Mesenchymal stem cell (in vitro differentiated cells and primary cell): ENCODE measurements at regions not wholly inside any gene's neighbourhood (a gene's known extent, or its start where the extent isn't known, plus 50 kb on each side); places are given as distances from the start of the nearest gene placed in this dataset.

ENCODE experiments used
- DNase-seq: peaks from one replicate; pipeline ENCODE4 v3.0.0-alpha.2; 2013
- H2AFZ ChIP-seq: one replicate; pipeline ENCODE4 v1.6.1; 2013; ENCODE audit warnings: low read depth, mild to moderate bottlenecking, control low read depth, inconsistent platforms, low read length, moderate library complexity
- H2AK5ac ChIP-seq: 2 replicates; pipeline ENCODE4 v1.6.1; 2013; ENCODE audit warnings: low read length, moderate library complexity, mild to moderate bottlenecking, inconsistent platforms; ENCODE audit not compliant: severe bottlenecking
- H2BK120ac ChIP-seq: one replicate; pipeline ENCODE4 v1.6.1; 2013; ENCODE audit warnings: low read depth, mild to moderate bottlenecking, inconsistent platforms, low read length, moderate library complexity
- H2BK12ac ChIP-seq, 2 experiments: one replicate each; pipeline ENCODE4 v1.6.1; 2013; ENCODE audit warnings: inconsistent platforms in 2 of 2, low read length in 2 of 2, mild to moderate bottlenecking in 2 of 2, moderate library complexity in 2 of 2, control low read depth in 1 of 2
- H2BK15ac ChIP-seq: one replicate; pipeline ENCODE4 v1.6.1; 2013; ENCODE audit warnings: mild to moderate bottlenecking, low read depth, inconsistent platforms; ENCODE audit not compliant: poor library complexity, severe bottlenecking
- H2BK5ac ChIP-seq: 2 replicates; pipeline ENCODE4 v1.6.1; 2013; ENCODE audit warnings: low read depth, mild to moderate bottlenecking, low read length, control low read depth, inconsistent platforms; ENCODE audit not compliant: poor library complexity, severe bottlenecking
- H3K14ac ChIP-seq, 2 experiments: one replicate each; pipeline ENCODE4 v1.6.1; 2013; ENCODE audit warnings: inconsistent platforms in 2 of 2, low read length in 2 of 2, control low read depth in 1 of 2, mild to moderate bottlenecking in 1 of 2, moderate library complexity in 1 of 2
- H3K18ac ChIP-seq, 2 experiments: one replicate each; pipeline ENCODE4 v1.6.1; 2013; ENCODE audit warnings: inconsistent platforms in 2 of 2, low read length in 2 of 2, control low read depth in 1 of 2, low read depth in 1 of 2, mild to moderate bottlenecking in 1 of 2
- H3K23ac ChIP-seq, 2 experiments: one replicate each; pipeline ENCODE4 v1.6.1; 2013; ENCODE audit warnings: inconsistent platforms in 2 of 2, low read length in 2 of 2, mild to moderate bottlenecking in 2 of 2, moderate library complexity in 2 of 2, control low read depth in 1 of 2
- H3K27ac ChIP-seq: 2 replicates; pipeline ENCODE4 v1.5.1; 2013; ENCODE audit warnings: mild to moderate bottlenecking, moderate library complexity, low read length, control low read depth, inconsistent platforms; ENCODE audit not compliant: poor library complexity, severe bottlenecking
- H3K27me3 ChIP-seq, 2 experiments: 2 replicates each; pipeline versions ENCODE4 v1.6.1 to v1.7.0; 2013; ENCODE audit warnings: low read length in 2 of 2, mild to moderate bottlenecking in 2 of 2, moderate library complexity in 2 of 2, control low read depth in 1 of 2, inconsistent platforms in 1 of 2; ENCODE audit not compliant: control insufficient read depth in 1 of 2, insufficient read depth in 1 of 2
- H3K36me3 ChIP-seq, 2 experiments: 2 replicates each; pipeline versions ENCODE4 v1.6.1 to v1.7.0; 2013; ENCODE audit warnings: low read length in 2 of 2, control low read depth in 1 of 2, inconsistent platforms in 1 of 2, low read depth in 1 of 2, mild to moderate bottlenecking in 1 of 2; ENCODE audit not compliant: insufficient read depth in 2 of 2, control insufficient read depth in 1 of 2
- H3K4ac ChIP-seq, 2 experiments: one replicate each; pipeline ENCODE4 v1.6.1; 2013; ENCODE audit warnings: inconsistent platforms in 2 of 2, low read length in 2 of 2, mild to moderate bottlenecking in 2 of 2, moderate library complexity in 2 of 2, control low read depth in 1 of 2, low read depth in 1 of 2
- H3K4me1 ChIP-seq: 2 replicates; pipeline ENCODE4 v1.6.1; 2013; ENCODE audit warnings: low read depth, low read length, control low read depth; ENCODE audit not compliant: control insufficient read depth, insufficient read depth
- H3K4me2 ChIP-seq: 2 replicates; pipeline ENCODE4 v1.6.1; 2013; ENCODE audit warnings: low read length, mild to moderate bottlenecking, inconsistent platforms; ENCODE audit not compliant: poor library complexity, severe bottlenecking
- H3K4me3 ChIP-seq, 2 experiments: 2 replicates each; pipeline versions ENCODE4 v1.5.1 to v1.7.0; 2013; ENCODE audit warnings: low read length in 2 of 2, mild to moderate bottlenecking in 2 of 2, control low read depth in 1 of 2, low read depth in 1 of 2; ENCODE audit not compliant: insufficient read depth in 1 of 2
- H3K79me1 ChIP-seq: replicated peaks from 2 replicates; pipeline ENCODE4 v1.6.1; 2013; ENCODE audit warnings: mild to moderate bottlenecking, control low read depth, low read length, inconsistent platforms; ENCODE audit not compliant: poor library complexity, severe bottlenecking
- H3K9ac ChIP-seq: 2 replicates; pipeline ENCODE4 v1.7.0; 2013; ENCODE audit warnings: mild to moderate bottlenecking, low read length, moderate library complexity
- H3K9me3 ChIP-seq: 2 replicates; pipeline ENCODE4 v1.7.0; 2013; ENCODE audit warnings: mild to moderate bottlenecking, low read length; ENCODE audit not compliant: control insufficient read depth
- H4K8ac ChIP-seq: one replicate; pipeline ENCODE4 v1.6.1; 2013; ENCODE audit warnings: inconsistent platforms, mild to moderate bottlenecking, low read length, moderate library complexity
- H4K91ac ChIP-seq: one replicate; pipeline ENCODE4 v1.6.1; 2013; ENCODE audit warnings: mild to moderate bottlenecking, low read length, inconsistent platforms
- WGBS: methylation state at CpG from one replicate; pipeline ENCODE4 v1.1.7; 2013; ENCODE audit warnings: mixed read lengths; 5-methylcytosine and 5-hydroxymethylcytosine counted together

- Histone ChIP-seq H3K4me3 (peak overlapping the region in 1 of 2 experiments; percentile 35), H3K9me3 (no peaks in the 10 kb centered on the region), H3K23ac (peak overlapping the region in 1 of 2 experiments; percentile 96), H3K27me3 (no peaks in the 10 kb centered on the region), H2BK12ac (peak overlapping the region in 1 of 2 experiments; percentile 6), H3K4me1 (peaks cover 2% of the 10 kb centered on the region), H4K8ac (no peak overlapping the region), H3K9ac (peak overlapping the region; percentile 28), H3K27ac (no peak overlapping the region), H2BK5ac (no peak overlapping the region), H3K18ac (no peak overlapping the region), H2BK120ac (no peak overlapping the region), H4K91ac (no peak overlapping the region), H3K4ac (no peak overlapping the region), H2AK5ac (no peak overlapping the region), H3K79me1 (no peaks in the 10 kb centered on the region), H3K4me2 (no peak overlapping the region), H3K14ac (no peak overlapping the region), H2AFZ (no peak overlapping the region), H2BK15ac (no peak overlapping the region), H3K36me3 (no peaks in the 10 kb centered on the region)
- WGBS, result 93% methylated on average over 1 of the region's 4 CpGs
- DNase-seq, result peak; percentile 60
Measured at GRCh38 chr2:149901231-149901859, 313.8 kb upstream of the MMADHC start.

GRCh38 chr2:149899390-149899789 lies 311.8 kb upstream of the MMADHC start:
- Histone ChIP-seq H2BK5ac (no peak overlapping the region), H2AK5ac (no peak overlapping the region), H4K91ac (no peak overlapping the region), H3K4me1 (peaks cover 5% of the 10 kb centered on the region), H3K23ac (no peak overlapping the region), H3K4ac (no peak overlapping the region), H2AFZ (no peak overlapping the region), H2BK12ac (no peak overlapping the region), H3K4me2 (no peak overlapping the region), H2BK120ac (no peak overlapping the region), H3K27ac (no peak overlapping the region), H2BK15ac (no peak overlapping the region), H3K36me3 (no peaks in the 10 kb centered on the region), H3K4me3 (no peak overlapping the region), H3K18ac (no peak overlapping the region), H3K9me3 (no peaks in the 10 kb centered on the region), H3K9ac (no peak overlapping the region), H3K79me1 (no peaks in the 10 kb centered on the region), H3K14ac (no peak overlapping the region), H3K27me3 (no peaks in the 10 kb centered on the region), H4K8ac (no peak overlapping the region)
- no peak for DNase-seq
- WGBS, result 100% methylated on average over 2 of the region's 2 CpGs

- Histone ChIP-seq H3K9ac (no peak overlapping the region), H3K4ac (no peak overlapping the region), H2AFZ (no peak overlapping the region), H3K27ac (peak overlapping the region; percentile 31), H3K4me2 (no peak overlapping the region), H2BK5ac (no peak overlapping the region), H3K9me3 (no peaks in the 10 kb centered on the region), H3K18ac (peak overlapping the region; percentile 0 to 21), H3K36me3 (no peaks in the 10 kb centered on the region), H4K8ac (no peak overlapping the region), H4K91ac (no peak overlapping the region), H3K4me3 (no peak overlapping the region), H3K4me1 (peaks cover 4% of the 10 kb centered on the region), H2BK120ac (no peak overlapping the region), H3K27me3 (no peaks in the 10 kb centered on the region), H3K23ac (no peak overlapping the region), H2AK5ac (peak overlapping the region; percentile 51), H2BK12ac (no peak overlapping the region), H3K14ac (no peak overlapping the region), H3K79me1 (no peaks in the 10 kb centered on the region), H2BK15ac (no peak overlapping the region)
- DNase-seq, result peak; percentile 78
- 58% methylated on average over 3 of the region's 5 CpGs for WGBS
Measured at GRCh38 chr2:149894760-149895159, 307.2 kb upstream of the MMADHC start.

GRCh38 chr2:149894226-149894625 lies 306.7 kb upstream of the MMADHC start:
- Histone ChIP-seq H3K9me3 (no peaks in the 10 kb centered on the region), H2BK15ac (no peak overlapping the region), H3K4me1 (peaks cover 4% of the 10 kb centered on the region), H2AK5ac (no peak overlapping the region), H4K91ac (no peak overlapping the region), H3K4me2 (no peak overlapping the region), H3K9ac (no peak overlapping the region), H3K27ac (peak overlapping the region; percentile 31), H3K36me3 (no peaks in the 10 kb centered on the region), H3K79me1 (no peaks in the 10 kb centered on the region), H2BK120ac (no peak overlapping the region), H3K4ac (no peak overlapping the region), H3K4me3 (no peak overlapping the region), H3K27me3 (no peaks in the 10 kb centered on the region), H4K8ac (no peak overlapping the region), H3K23ac (no peak overlapping the region), H3K14ac (no peak overlapping the region), H2AFZ (no peak overlapping the region), H2BK5ac (no peak overlapping the region), H2BK12ac (no peak overlapping the region), H3K18ac (no peak overlapping the region)
- 78% methylated on average over 1 of the region's 1 CpG for WGBS
- DNase-seq, result no peak
